Liver (tissue), 8 donors: ENCODE measurements at regions not wholly inside any gene's neighbourhood (a gene's known extent, or its start where the extent isn't known, plus 50 kb on each side); places are given as distances from the start of the nearest gene placed in this dataset.

ENCODE experiments used
- DNase-seq: peaks from one replicate; pipeline ENCODE4 v3.0.0-alpha.2; 2017; ENCODE audit warnings: low spot score
- H3K27ac ChIP-seq, 2 donors: one replicate each; pipeline ENCODE4 v1.7.0; 2013; ENCODE audit warnings: inconsistent platforms in 2 of 2, low read length in 2 of 2, control low read depth in 1 of 2, low read depth in 1 of 2, mild to moderate bottlenecking in 1 of 2
- H3K27me3 ChIP-seq, 4 donors: one replicate each; pipeline versions ENCODE4 v1.6.1 to v1.7.0; 2013; ENCODE audit warnings: low read length in 3 of 4, inconsistent platforms in 1 of 4, mild to moderate bottlenecking in 1 of 4, moderate library complexity in 1 of 4; ENCODE audit not compliant: control insufficient read depth in 4 of 4, insufficient read depth in 4 of 4
- H3K36me3 ChIP-seq, 4 donors: one replicate each; pipeline versions ENCODE4 v1.6.1 to v1.7.0; 2013; ENCODE audit warnings: low read length in 3 of 4, mild to moderate bottlenecking in 3 of 4, low read depth in 1 of 4, moderate library complexity in 1 of 4; ENCODE audit not compliant: control insufficient read depth in 4 of 4, insufficient read depth in 3 of 4
- H3K4me1 ChIP-seq, 4 donors: one replicate each; pipeline versions ENCODE4 v1.6.1 to v1.7.0; 2013; ENCODE audit warnings: low read length in 3 of 4, mild to moderate bottlenecking in 3 of 4, moderate library complexity in 1 of 4; ENCODE audit not compliant: control insufficient read depth in 4 of 4, insufficient read depth in 4 of 4
- H3K4me3 ChIP-seq, 3 donors: one replicate each; pipeline versions ENCODE4 v1.6.1 to v1.7.0; 2013; ENCODE audit warnings: low read length in 3 of 3, control low read depth in 1 of 3, low read depth in 1 of 3, mild to moderate bottlenecking in 1 of 3
- H3K9ac ChIP-seq, 2 donors: one replicate each; pipeline ENCODE4 v1.7.0; 2013; ENCODE audit warnings: low read length in 2 of 2, mild to moderate bottlenecking in 2 of 2, moderate library complexity in 2 of 2, control low read depth in 1 of 2, low read depth in 1 of 2
- H3K9me3 ChIP-seq, 4 donors: one replicate each; pipeline versions ENCODE4 v1.6.1 to v1.7.0; 2013; ENCODE audit warnings: low read length in 3 of 4; ENCODE audit not compliant: control insufficient read depth in 4 of 4
- FOXA1 ChIP-seq: IDR thresholded peaks from 2 replicates; pipeline ENCODE4 v1.6.1; 2016; ENCODE audit warnings: antibody characterized with exemption
- FOXA2 ChIP-seq: IDR thresholded peaks from 2 replicates; pipeline ENCODE4 v1.6.1; 2016; ENCODE audit warnings: antibody characterized with exemption
- HNF4A ChIP-seq, 2 donors: conservative IDR thresholded peaks; 2 replicates each; pipeline ENCODE4 v1.6.1; 2016; ENCODE audit warnings: antibody characterized with exemption in 2 of 2, mild to moderate bottlenecking in 2 of 2
- JUND ChIP-seq, 2 donors: IDR thresholded peaks; 2 replicates each; pipeline ENCODE4 v1.6.1; 2016; ENCODE audit warnings: antibody characterized with exemption in 2 of 2
- RAD21 ChIP-seq, 2 donors: IDR thresholded peaks; 2 replicates each; pipeline ENCODE4 v1.6.1; 2016; ENCODE audit warnings: antibody characterized with exemption in 2 of 2, mild to moderate bottlenecking in 2 of 2
- SP1 ChIP-seq: IDR thresholded peaks from 2 replicates; pipeline ENCODE4 v1.6.1; 2018; ENCODE audit warnings: antibody characterized with exemption, mild to moderate bottlenecking
- TAF1 ChIP-seq: conservative IDR thresholded peaks from 2 replicates; pipeline ENCODE4 v1.6.1; 2016; ENCODE audit warnings: antibody characterized with exemption, mild to moderate bottlenecking
- YY1 ChIP-seq: IDR thresholded peaks from 2 replicates; pipeline ENCODE4 v1.6.1; 2016; ENCODE audit warnings: antibody characterized with exemption, mild to moderate bottlenecking
- WGBS: extraction: QIAGEN DNeasy Blood & Tissue Kit; methylation state at CpG from one replicate; pipeline ENCODE4 v1.1.7; 2013; 5-methylcytosine and 5-hydroxymethylcytosine counted together
- TF ChIP-seq, protein P1 (sequence below): fragments of 150-350 bp; IDR thresholded peaks from 2 replicates; pipeline ENCODE4 v1.5.1; 2017; ENCODE audit warnings: improper control_type of control experiment, low read depth, low read length; ENCODE audit not compliant: missing input control
- TF ChIP-seq, protein P2 (sequence below): IDR thresholded peaks from 2 replicates; pipeline ENCODE4 v1.6.1; 2016; ENCODE audit warnings: antibody characterized with exemption, mild to moderate bottlenecking
- TF ChIP-seq, protein P3 (sequence below): IDR thresholded peaks from 2 replicates; pipeline ENCODE4 v1.6.1; 2016; ENCODE audit warnings: antibody characterized with exemption
- donor health status: healthy.
- donor health status: healthy.
- donor health status: healthy.
- donor health status: healthy.
- donor health status: healthy.

GRCh38 chr22:23520863-23521440, 59.1 kb downstream of the IGLL1 start:
- Histone ChIP-seq H3K4me1 (peaks cover 6 to 11% (median 8%) of the 10 kb centered on the region in 4 donors), H3K36me3 (no peaks in the 10 kb centered on the region), H3K4me3 (peak overlapping the region in 1 of 3 donors; percentile 66), H3K27me3 (no peaks in the 10 kb centered on the region), H3K27ac (peak overlapping the region; percentile 73 to 80), H3K9me3 (no peaks in the 10 kb centered on the region), H3K9ac (peak overlapping the region in 1 of 2 donors; percentile 16)
- TF ChIP-seq, protein P1, sequence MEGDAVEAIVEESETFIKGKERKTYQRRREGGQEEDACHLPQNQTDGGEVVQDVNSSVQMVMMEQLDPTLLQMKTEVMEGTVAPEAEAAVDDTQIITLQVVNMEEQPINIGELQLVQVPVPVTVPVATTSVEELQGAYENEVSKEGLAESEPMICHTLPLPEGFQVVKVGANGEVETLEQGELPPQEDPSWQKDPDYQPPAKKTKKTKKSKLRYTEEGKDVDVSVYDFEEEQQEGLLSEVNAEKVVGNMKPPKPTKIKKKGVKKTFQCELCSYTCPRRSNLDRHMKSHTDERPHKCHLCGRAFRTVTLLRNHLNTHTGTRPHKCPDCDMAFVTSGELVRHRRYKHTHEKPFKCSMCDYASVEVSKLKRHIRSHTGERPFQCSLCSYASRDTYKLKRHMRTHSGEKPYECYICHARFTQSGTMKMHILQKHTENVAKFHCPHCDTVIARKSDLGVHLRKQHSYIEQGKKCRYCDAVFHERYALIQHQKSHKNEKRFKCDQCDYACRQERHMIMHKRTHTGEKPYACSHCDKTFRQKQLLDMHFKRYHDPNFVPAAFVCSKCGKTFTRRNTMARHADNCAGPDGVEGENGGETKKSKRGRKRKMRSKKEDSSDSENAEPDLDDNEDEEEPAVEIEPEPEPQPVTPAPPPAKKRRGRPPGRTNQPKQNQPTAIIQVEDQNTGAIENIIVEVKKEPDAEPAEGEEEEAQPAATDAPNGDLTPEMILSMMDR = no peak
- TF ChIP-seq HNF4A (conservative IDR thresholded peaks at IDR 0.05) (no peak), TAF1 (no peak), JUND (IDR thresholded peaks at IDR 0.05) (no peak), SP1 (no peak), FOXA1 (no peak)
- WGBS = 38% methylated on average over 28 of the region's 28 CpGs
- DNase-seq = peak; percentile 49

DNA sequence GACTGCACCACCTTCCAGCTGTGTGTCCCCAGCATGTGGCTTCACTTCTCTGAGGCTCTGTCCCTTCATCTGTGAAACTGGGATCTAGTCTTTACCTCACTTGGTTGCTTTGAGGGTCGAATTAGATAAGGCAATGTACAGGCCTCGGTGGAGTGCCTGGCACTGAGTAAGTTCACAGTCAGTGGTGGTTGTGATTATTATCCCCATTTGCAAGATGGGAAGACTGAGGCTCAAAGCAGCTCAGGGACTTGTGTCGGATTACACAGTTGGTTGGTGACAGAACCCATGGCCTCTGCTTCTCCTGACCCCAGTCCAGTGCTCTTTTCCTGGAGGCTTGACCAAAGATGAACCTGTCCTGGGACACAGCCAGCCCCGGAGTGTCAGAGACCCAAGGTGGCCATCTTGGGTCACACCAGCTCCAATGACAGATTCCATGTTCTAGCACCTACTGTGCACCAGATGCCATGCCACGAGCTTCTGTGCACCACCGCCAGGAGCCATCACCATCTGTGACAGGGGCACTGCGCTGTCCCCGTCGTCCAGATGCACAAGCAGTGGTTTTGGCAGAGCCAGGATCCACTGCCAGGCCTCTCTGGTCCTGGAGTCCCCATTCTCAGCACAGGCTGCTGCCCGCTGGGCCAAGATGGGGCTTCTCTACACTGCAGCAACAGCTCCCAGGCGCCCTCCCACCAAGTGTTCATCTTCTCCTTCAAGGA, 60.5 kb downstream of the IGLL1 start:
- TF ChIP-seq FOXA1 (no peak), RAD21 (IDR thresholded peaks at IDR 0.05) (no peak), HNF4A (conservative IDR thresholded peaks at IDR 0.05) (no peak), YY1 (no peak), FOXA2 (no peak), SP1 (no peak), TAF1 (no peak), JUND (IDR thresholded peaks at IDR 0.05) (no peak)
- TF ChIP-seq, protein P2, sequence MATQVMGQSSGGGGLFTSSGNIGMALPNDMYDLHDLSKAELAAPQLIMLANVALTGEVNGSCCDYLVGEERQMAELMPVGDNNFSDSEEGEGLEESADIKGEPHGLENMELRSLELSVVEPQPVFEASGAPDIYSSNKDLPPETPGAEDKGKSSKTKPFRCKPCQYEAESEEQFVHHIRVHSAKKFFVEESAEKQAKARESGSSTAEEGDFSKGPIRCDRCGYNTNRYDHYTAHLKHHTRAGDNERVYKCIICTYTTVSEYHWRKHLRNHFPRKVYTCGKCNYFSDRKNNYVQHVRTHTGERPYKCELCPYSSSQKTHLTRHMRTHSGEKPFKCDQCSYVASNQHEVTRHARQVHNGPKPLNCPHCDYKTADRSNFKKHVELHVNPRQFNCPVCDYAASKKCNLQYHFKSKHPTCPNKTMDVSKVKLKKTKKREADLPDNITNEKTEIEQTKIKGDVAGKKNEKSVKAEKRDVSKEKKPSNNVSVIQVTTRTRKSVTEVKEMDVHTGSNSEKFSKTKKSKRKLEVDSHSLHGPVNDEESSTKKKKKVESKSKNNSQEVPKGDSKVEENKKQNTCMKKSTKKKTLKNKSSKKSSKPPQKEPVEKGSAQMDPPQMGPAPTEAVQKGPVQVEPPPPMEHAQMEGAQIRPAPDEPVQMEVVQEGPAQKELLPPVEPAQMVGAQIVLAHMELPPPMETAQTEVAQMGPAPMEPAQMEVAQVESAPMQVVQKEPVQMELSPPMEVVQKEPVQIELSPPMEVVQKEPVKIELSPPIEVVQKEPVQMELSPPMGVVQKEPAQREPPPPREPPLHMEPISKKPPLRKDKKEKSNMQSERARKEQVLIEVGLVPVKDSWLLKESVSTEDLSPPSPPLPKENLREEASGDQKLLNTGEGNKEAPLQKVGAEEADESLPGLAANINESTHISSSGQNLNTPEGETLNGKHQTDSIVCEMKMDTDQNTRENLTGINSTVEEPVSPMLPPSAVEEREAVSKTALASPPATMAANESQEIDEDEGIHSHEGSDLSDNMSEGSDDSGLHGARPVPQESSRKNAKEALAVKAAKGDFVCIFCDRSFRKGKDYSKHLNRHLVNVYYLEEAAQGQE = no peak
- TF ChIP-seq, protein P1 = no peak
- TF ChIP-seq, protein P3, sequence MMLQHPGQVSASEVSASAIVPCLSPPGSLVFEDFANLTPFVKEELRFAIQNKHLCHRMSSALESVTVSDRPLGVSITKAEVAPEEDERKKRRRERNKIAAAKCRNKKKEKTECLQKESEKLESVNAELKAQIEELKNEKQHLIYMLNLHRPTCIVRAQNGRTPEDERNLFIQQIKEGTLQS = no peak
- Histone ChIP-seq H3K9ac (no peak overlapping the region), H3K36me3 (no peaks in the 10 kb centered on the region), H3K27me3 (no peaks in the 10 kb centered on the region), H3K9me3 (no peaks in the 10 kb centered on the region), H3K4me1 (peaks cover 6 to 11% (median 8%) of the 10 kb centered on the region in 4 donors), H3K27ac (no peak overlapping the region), H3K4me3 (no peak overlapping the region)
- DNase-seq = no peak
- WGBS = 94% methylated on average over 11 of the region's 11 CpGs
